HG03025 (cell line): ENCODE measurements at regions not wholly inside any gene's neighbourhood (a gene's known extent, or its start where the extent isn't known, plus 50 kb on each side); places are given as distances from the start of the nearest gene placed in this dataset.
"Not testable (repeated sequence)": the region's sequence is repeated elsewhere in the genome, so short reads cannot be mapped to it uniquely, and the experiment has no call there.

ENCODE experiments used
- ATAC-seq: cut with Tn5 transposase; IDR thresholded peaks from one replicate; pipeline ENCODE4 v1.9.1; 2021; ENCODE audit warnings: mild to moderate bottlenecking, moderate library complexity; ENCODE audit not compliant: unreplicated experiment, low FRiP score

DNA sequence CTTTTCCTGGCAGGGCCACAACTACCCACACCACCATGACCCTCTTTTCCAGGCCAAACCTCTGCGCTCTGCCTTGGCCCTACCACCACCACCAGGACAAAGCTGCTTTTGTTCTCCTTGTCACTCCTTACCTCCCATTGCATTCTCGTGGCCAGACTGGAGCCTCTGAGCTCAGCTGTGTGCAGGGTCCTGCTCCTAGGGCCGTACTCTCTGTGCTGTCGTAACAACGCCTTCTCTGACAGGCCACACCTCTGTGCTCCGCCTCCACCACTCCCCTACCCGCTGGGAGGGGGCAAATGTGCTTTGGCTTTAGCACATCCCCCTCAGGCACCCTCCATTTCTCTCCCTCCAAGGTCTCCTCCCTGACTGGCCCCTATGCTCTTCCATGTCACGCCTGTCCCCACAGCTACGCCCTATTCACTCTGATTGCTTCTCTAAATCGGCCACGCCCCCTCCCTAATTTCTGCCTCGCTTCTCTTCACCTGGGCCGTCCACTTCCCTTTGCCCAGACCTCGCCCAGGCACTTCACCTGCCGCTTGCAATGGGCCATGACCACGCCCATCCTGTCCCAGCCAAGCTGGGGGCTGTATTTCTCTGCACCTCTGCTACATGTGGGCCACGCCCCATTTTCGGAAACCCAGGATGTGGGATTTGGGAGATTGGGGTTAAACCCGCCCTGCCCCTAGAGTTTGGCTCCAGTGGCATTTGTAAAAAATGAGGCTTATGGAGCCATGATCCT lies 472.3 kb downstream of the KLF12 start:
- no peak for ATAC-seq

DNA sequence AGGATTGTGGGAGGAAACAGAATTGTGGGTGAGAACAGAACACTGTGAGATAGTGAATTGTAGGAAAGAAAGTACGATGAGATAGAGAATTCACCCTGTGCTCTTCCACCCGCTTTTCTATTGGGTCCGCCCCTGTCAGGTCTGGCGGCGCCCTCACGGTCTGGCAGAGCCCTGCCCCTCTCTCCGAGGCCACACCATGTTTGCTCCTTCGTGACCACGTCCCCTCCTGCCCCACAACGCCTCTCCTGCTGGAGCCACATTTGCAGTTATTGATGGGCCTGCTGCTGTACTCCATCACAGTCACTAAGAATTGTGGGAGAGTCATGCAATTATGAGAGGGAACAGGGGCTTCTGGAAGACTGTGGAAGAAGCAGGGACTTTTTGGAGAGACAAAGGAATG lies 473.1 kb downstream of the KLF12 start:
- ATAC-seq, result no peak

DNA sequence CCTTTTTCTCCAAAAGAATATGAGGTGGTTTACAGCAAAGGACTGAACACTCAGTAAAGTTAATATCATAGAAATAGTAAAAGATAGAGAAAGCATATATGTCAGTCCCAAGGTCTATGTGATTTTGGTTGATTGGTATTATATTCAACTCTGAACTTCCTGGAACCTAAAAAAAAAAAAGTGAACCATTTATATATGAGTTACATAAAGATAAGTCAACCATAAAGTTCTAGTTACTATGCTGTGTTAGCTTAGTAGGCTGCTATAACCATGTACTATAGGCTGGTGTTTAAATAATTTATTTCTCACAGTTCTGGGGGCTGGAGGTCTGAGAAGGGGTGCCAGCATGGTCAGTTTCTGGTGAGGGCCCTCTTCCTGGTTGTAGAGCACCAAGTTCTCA lies 475.6 kb downstream of the KLF12 start:
- no peak for ATAC-seq

DNA sequence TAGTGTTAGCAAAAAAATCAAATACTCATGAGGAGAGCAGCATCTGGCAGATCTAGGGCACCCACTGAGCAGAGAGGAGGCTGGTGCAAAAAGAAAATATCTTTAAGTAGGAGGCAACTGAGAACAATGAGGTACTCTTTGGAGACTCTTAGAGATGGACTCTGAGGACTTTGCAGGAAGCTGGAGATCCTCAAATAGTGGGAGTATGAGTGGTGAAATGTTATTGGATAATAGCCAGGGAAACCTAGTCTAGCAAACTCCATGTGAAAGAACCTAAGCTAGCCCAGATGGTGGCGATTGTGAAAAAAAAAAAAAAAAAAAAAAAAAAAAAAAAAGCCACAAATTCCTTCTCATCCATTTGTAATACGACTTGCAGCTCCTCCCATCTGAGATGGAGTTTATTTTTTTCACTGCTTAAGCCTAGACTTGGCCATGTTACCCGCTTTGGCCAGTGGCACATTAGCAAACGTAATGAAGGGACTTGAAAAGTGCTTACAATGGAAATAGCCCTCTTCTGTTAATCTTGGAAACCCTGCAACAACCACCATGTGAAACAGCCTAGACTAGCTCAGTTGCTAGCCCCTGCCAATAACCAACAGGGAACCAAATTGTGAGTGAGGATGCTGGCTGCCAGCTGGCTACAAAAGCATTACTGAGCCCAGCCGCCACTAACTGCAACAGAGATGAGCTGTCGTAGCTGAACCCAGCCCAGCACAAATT lies 476.2 kb downstream of the KLF12 start:
- ATAC-seq, result no peak

DNA sequence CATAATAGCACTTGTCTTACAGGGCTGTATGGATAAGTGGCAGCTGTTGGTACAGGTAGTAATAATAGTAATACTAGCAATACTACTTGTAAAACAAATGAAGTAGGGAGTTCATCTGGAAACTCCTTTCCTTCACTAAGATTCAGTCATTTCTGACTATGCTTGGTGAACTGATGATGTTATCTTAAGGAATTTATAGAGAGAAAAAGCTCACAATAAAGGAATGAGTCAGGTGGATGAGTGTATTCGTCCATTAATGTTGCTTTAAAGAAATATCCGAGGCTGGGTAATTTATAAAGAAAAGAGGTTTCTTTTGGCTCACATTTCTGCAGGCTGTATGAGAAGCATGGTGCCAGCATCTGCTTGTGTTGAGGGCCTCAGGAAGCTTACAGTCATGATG lies 477.3 kb downstream of the KLF12 start:
- no peak for ATAC-seq

DNA sequence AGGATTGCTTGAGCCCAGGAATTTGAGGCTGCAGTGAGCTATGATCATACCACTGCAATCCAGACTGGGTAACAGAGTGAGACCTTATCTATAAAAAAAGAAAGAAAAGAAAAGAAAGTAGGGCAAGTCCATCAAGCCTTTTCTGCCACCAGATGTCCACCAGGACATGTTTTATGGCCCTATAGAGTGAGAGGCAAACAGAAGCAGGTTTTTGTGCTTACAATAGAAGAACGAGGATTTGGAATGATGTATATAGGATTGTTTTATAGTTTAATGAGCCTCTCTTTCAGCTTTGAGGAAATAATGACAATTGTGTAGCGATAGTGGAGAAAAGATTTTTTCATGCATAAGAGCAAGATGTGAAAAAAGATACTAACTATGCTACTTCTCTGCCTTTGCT lies 480.5 kb downstream of the KLF12 start:
- no peak for ATAC-seq

DNA sequence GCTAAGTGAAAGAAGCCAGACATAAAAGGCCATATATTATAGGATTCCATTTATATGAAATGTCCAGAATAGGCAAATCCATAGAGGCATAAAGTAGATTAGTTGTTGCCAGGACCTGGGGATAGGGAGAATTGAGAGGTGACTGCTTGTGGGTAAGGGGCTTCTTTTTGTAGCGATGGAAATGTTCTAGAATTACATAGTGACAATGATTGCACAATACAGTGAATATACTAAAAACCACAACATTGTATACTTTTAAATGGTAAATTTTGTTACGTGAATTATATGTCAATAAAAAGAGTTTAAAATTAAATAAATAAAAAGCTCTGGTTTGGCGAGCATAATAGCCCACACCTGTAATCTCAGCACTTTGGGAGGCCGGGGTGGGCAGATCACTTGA lies 486.8 kb downstream of the KLF12 start:
- no peak for ATAC-seq

DNA sequence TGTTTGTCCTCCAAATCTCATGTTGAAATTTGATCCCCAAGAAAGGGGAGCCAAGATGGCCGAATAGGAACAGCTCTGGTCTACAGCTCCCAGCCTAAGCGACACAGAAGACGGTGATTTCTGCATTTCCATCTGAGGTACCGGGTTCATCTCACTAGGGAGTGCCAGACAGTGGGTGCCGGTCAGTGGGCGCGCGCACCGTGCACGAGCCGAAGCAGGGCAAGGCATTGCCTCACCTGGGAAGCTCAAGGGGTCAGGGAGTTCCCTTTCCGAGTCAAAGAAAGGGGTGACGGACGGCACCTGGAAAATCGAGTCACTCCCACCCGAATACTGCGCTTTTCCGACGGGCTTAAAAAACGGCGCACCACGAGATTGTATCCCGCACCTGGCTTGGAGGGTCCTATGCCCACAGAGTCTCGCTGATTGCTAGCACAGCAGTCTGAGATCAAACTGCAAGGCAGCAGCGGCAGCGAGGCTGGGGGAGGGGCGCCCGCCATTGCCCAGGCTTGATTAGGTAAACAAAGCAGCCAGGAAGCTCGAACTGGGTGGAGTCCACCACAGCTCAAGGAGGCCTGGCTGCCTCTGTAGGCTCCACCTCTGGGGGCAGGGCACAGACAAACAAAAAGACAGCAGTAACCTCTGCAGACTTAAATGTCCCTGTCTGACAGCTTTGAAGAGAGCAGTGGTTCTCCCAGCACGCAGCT lies 493.6 kb downstream of the KLF12 start:
- ATAC-seq, result not testable (repeated sequence)

DNA sequence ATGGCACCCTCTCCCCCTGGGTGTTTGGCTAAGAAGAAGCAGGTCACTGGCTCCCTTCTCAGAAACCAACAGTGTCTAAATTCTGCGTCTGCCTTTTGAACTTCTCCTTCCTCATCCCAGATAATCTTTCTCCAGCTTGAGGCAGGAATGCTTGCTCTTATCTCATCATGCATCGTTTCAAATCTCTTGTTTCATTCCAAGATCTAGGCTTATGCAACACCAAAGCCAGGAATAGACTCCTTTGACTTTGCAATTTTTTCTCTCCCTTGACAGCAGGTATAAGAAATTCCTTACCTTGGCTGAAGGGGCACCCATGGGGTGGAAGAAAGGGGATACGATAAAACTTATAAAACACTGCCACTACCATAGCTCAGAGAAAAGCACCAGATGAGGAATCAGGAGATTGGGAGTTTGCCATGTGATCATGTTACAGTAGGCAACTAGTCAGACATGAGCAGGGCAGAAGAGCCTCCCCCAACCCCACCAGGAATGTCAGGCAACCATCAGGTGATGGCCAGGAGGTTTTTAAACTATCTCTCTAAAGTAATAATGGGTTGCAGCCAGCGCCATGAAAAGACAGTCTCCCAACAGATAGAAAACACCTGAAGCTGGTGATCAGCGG lies 498.9 kb downstream of the KLF12 start:
- no peak for ATAC-seq

DNA sequence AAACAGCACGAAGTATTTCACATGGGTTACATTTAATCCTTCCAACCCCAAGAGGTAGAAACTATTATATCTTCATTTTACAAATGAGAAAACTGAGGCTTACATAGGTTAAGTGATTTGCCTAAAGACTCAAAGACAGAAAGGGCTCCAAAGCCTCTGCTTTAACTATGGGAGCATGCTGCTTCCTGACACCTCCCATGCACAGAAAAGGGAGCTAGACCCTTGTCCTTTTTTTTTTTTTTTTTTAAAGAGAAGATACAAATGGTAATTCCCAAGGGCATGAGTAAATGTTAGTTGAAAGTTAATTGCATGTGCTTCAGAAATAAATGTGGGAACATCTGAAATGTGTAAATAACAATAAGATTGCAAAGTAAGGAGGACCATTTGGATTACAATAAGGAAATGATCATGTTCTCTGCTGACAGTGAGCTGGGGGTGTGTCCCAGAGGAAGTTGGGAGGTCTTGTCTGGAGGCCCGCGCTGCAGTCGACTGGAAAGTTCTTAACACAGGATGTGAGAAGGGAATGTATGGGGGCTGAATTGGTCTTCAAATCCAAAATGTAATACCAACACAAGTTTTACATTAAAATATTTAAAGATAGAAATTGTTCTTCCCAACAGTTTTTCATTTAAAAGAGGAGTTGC lies 500.3 kb downstream of the KLF12 start:
- ATAC-seq, result no peak

DNA sequence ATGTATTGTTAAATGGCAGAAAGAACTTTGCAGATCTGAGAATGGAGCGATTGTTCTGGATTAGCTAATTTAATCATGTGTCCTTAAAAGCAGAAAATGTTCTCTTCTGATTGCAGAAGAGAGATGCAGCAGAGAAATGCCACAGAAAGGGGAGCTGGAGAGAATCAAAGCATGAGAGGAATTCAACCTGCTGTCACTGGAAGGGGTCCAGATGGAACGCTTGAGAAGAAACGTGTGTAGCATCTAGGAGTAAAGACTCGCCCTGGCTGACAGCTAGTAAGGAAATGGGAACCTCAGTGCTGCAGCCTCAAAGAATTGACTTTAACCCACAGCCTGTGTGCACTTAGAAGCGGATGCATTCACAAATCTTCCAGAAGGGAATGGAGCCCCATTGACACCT lies 502.8 kb downstream of the KLF12 start:
- no peak for ATAC-seq

DNA sequence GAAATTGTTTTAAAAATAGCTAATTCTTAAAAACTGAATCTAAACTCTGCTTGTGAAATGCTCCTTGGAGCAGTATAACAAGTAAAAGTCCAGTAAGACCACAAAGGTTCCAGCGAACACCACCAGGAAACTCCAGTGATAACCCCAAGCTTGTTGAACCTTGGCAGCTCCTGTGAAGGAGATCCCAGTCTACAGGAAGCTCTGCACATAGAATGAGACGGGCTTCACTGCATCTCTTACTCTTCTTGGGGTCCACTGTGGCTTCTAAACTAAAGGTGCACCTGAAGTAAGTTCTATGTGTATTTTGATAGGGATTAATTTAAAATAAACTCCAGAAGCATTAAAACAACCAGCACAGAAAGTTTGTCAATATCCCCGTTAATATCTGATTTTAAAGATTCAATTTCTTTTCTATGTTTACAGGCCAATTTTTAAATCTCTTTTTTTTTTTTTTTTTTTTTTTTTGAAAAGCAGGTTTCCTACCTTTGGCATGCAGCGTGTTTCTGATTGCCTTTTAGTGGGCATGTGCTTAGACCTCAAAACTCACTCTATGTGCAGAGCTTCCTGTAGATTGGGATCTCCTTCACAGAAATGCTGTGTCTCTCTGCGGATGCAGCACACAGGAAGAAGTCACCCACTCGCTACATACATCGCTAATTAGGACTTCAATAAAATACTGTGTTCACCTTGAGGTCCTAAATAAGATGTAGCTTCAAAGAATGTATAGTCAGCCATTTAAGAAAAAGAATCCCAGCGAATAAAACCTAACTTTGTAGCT lies 508.5 kb downstream of the KLF12 start:
- no peak for ATAC-seq

DNA sequence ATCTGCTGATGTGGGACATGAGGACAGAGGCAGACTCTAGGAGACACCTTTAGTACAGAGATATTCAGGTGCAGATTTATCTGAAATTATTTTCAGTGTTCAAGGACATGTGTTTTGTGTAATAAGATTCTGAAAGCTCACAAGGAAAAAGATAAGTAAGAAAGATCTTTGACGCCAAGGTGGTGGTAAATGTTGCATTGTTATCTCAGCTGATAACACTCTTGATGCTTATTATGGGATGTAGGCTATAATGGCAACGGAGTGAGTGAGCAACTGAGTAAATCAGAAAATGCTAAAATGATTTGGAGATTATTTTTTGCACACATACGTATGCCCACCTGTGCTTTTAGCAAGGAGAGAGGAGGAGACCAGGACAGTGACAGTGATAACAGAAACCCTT lies 510.9 kb downstream of the KLF12 start:
- ATAC-seq, result no peak

DNA sequence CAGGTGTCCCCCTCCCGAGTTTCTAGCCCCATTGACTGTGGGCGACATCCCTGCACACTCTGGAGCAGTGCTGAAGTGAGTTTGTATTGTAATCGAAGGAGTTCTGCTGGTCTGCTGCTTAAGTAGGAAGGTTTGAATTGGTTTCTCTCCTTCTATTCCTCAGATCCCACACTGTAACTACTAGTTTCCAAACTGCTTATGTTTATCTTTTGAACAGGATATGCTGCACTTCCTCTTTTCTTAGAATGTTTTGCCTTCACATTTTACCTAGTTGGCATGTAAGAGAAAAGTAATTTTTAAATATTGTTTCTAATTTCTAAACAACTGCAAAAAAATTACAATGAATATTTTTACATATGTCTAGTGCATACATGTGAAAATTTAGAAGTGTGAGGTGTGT lies 511.8 kb downstream of the KLF12 start:
- ATAC-seq, result no peak

DNA sequence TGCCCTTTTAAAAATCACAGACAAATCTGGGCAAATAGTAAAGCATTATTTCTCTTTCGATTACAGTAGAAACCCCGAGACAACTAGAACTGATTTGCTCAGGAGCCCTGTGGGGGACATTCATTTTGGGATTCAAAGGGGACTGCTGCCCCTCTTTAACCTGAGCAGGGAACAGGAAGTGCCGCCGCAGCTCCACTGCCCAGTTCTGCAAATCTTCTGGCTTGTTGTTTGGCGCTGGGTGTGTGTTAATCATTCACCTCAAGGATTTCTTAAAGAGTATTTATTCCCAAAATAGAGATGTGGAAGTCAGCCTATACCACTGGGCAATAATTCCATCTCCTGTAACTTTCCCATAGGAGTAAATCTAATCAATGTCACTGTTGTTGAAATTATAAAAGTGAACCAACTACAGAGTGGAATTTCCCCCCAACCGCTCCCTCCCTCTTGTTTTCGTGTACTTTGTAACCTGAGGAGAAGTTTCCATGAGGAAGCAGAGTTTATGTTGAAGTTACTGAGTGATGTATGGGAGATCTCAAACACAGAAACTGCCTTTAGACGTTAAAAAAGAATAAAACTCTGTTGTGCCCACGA lies 515.8 kb downstream of the KLF12 start:
- ATAC-seq, result no peak

DNA sequence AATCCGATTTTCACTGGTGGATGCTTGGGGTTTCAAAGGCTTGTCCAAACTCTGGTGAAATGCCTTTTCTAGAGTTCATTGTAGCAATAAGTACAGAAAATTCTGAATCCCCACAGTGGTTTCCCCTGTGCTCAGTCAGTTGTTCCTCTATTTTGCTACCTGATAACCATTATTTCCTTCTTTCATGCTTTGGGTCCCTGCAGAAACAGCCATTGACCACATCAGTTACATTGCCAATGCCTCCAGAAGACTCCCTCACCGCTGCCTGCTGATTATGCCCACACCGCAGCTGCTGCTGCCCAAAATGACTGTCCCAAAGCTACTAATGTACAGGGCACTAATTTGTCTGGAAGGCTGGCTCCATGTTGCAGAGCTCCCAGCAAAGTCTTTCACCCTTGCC lies 517.3 kb downstream of the KLF12 start:
- ATAC-seq, result no peak

DNA sequence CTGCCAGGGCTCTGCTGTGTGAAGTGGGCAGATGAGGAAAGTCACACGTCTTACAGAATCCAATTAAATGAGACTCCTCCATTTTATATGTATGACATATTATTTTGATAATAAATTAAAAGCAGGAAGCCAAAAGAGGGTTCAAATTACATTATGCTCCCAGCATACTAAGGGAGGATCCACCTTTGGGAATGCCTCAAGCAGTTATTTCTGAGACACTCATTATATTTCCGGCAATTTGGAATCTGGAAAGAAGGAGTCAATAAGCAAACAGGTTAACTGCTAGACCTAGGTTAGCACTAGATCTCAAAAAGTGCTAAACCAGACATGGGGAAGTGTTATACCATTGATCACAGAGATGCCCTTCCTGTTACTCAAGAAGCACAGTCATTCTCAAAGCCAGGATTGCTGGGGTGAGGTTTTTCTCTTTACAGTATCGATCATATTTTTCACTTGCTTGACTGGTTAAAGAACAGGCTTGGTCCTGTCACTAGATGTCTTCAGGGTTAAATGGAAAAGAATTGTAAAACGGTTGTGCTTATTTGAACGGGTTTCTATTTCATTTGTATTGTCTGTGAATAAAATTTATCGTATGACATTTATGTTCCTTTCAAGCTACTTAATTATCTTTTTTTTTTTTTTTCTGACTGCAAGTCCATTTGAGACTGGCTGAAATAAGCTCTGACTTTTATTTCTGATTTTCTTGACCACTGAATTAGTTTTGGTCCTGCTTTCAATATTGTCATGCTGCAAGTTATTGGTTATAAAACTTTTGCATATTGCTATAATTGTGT lies 523.2 kb downstream of the KLF12 start:
- no peak for ATAC-seq

DNA sequence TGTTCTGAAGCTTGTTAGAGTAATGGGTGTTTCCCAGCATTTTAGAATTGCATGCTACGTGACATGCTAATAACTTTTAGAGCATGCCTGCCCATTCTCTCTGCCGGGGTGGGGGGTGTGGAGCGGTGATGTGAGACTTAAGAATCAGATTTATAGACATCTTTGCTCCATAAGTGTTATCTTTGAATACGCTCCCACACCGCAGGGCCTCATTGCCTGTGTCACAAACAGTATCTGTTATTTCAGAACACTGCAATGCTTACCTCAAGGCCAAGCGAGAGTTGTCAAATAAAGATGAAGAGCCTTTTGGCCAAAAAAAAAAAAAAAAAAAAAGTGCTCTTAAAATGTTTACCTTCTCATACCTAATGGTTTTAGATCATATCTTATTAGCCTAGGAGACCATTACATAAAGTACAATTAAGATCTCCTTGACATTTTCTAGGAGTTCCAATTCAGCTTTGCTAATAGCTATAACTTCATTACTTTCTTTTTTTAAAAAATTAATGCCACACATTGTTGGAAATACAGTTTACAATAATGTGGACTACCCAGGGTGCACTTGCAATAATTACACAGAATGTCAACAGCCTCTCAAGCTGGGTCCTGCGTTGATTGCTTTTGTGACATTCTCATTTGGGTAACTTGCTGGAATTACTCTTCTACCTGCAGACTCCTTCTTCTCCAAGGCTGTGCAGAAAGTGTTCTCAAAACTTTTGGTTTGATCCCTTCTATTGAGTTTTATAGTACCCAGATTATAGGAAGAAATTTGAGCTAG lies 525.3 kb downstream of the KLF12 start:
- no peak for ATAC-seq
